DND-41 (cell line): ENCODE measurements at regions not wholly inside any gene's neighbourhood (a gene's known extent, or its start where the extent isn't known, plus 50 kb on each side); places are given as distances from the start of the nearest gene placed in this dataset.

ENCODE experiments used
- EZH2 ChIP-seq: IDR thresholded peaks from 3 replicates; pipeline ENCODE4 v1.6.1; 2012; ENCODE audit warnings: borderline replicate concordance, low read depth, mild to moderate bottlenecking, moderate library complexity, low read length, inconsistent platforms; ENCODE audit not compliant: severe bottlenecking
- TF ChIP-seq, protein P1 (sequence below): IDR thresholded peaks from 2 replicates; pipeline ENCODE4 v1.5.1; 2012; ENCODE audit warnings: borderline replicate concordance, low read length, moderate library complexity, mild to moderate bottlenecking; ENCODE audit not compliant: poor library complexity, severe bottlenecking; ENCODE audit errors: extremely low read depth

- TF ChIP-seq, protein P1, sequence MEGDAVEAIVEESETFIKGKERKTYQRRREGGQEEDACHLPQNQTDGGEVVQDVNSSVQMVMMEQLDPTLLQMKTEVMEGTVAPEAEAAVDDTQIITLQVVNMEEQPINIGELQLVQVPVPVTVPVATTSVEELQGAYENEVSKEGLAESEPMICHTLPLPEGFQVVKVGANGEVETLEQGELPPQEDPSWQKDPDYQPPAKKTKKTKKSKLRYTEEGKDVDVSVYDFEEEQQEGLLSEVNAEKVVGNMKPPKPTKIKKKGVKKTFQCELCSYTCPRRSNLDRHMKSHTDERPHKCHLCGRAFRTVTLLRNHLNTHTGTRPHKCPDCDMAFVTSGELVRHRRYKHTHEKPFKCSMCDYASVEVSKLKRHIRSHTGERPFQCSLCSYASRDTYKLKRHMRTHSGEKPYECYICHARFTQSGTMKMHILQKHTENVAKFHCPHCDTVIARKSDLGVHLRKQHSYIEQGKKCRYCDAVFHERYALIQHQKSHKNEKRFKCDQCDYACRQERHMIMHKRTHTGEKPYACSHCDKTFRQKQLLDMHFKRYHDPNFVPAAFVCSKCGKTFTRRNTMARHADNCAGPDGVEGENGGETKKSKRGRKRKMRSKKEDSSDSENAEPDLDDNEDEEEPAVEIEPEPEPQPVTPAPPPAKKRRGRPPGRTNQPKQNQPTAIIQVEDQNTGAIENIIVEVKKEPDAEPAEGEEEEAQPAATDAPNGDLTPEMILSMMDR, result no peak
- TF ChIP-seq EZH2, result no peak
Observed at GRCh38 chr1:228647523-228648444, 87.5 kb upstream of the RHOU start.
